Activated CD8-positive, alpha-beta memory T cell treated with anti-CD3 and anti-CD28 coated beads, Interleukin-2, amount 50 U/mL, for 4 hours (primary cell): ENCODE measurements at regions not wholly inside any gene's neighbourhood (a gene's known extent, or its start where the extent isn't known, plus 50 kb on each side); places are given as distances from the start of the nearest gene placed in this dataset.
"Not testable (repeated sequence)": the region's sequence is repeated elsewhere in the genome, so short reads cannot be mapped to it uniquely, and the experiment has no call there.

Source experiments
- DNase-seq: peaks from one replicate; pipeline ENCODE4 v3.0.0-alpha.2; 2020

GRCh38 chr16:79998143-79998542 is 397.6 kb upstream of the MAF start:
- DNase-seq, result no peak

DNA sequence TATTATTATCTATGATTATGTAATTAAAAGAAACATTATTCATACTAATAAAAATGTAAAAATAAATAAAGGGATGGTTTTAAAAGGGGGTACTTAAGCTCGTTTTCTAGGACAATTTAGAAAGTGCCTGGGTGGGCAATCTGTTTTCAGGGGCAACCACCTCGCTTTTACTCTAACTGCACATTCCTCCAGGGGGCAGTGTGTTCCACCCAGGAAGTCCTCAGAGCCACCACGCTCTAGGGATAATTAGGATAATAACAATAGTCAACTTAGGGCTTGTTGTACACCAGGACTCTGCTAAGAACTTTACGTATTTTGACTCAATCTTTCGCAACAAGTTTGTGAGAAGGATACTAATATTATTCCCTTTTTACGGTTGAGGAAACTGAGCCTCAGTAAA is 396.7 kb upstream of the MAF start:
- DNase-seq, result no peak

GRCh38 chr16:79996321-79996720 is 395.8 kb upstream of the MAF start:
- no peak for DNase-seq

DNA sequence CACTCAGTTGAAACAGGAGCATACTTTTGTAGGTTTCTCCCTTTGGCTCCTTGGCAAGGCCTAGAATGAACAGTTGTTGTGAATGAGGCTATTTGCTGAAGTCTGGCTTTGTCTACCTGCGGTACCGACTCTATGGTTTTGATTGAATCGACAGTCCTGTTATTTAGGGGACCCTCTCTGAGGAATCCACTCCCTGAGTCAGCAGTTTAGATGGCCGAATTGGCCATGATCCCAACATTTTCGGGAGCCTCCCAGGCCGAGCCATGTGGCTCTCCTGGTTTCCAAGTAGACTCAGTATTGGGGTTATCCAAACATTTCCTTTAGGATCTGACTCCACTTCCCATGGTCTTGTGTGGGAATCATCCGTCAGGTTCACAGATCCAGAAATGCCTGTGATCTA is 394.8 kb upstream of the MAF start:
- DNase-seq, result no peak

DNA sequence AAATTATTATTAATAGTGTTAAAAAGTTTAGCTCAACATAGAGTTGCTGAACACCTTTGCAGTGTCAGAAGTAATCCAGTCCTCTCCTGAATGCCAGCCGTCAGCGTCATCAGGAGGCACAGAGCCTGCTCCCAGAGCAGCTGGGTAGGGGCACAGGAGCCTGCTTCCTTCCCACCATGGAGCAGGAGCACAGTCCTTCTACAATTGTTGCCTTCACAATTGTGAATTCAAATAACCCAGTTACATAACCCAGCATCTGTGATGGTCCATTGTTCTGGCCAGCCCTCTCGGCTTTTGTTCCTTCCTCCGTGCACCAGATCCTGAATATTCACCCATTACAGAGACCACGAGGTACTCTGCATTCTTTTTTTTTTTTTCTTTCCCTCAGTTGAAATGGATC is 393.9 kb upstream of the MAF start:
- no peak for DNase-seq

GRCh38 chr16:79993629-79994209 is 393.2 kb upstream of the MAF start:
- no peak for DNase-seq

DNA sequence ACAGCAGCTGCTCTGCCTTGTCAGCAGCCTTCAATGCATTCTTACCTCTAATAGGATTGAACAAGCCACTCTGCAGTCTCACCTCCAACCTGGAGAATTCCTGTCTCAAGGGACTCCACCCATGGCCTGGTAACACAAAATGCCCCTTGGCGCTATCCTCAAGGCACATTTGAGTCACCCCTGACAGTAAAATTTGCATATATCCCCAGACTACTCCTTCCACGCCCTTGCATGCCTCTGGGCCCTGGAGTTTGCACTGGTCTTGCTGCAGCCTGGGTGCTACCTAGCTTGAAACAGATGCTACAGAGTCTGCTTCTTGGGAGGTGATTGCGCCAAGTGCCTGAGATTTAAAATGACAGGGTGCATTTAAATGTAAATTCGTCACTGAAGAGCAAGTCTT is 391.4 kb upstream of the MAF start:
- no peak for DNase-seq

DNA sequence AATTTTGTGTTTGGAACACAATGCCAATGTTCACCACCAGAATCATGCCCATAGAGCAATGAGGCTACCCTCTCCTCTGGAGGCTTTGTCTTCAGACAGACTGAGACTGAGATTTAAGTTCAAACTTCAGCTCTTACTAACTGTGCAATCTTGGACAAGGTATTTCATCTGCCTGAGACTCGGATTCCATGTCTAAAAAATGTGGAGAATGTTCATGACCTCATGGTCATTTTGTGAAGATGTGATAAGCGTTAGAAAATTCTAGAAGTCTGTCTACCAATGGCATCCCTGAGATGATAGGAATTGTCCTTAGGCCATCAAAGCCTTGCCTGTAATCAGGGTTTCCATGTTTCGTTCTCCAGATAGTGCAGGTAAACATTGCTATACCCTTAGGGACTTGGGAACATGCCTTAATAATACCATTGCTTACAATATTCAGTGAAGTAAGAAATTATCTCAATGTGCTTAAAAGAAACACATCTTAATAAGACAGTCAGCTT is 388.2 kb upstream of the MAF start:
- no peak for DNase-seq

DNA sequence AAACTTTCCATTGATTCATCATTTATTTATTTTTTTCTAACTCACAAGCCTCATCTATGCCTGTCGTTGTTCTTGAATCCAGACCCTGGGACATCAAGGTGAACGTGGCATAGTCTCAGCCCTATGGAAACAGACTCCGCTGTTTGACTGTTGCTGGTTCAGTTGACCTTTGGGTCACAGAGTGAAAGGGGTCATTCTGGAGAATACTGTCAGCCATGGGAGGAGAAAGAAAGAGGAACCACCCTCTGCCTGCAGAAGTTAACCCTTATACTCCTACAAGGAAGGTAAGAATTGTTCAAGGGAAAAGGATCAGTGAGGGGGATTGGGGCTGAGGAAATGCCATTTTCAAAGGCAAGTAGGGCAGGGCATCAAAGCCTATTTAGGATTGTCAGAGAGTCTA is 387.6 kb upstream of the MAF start:
- no peak for DNase-seq

DNA sequence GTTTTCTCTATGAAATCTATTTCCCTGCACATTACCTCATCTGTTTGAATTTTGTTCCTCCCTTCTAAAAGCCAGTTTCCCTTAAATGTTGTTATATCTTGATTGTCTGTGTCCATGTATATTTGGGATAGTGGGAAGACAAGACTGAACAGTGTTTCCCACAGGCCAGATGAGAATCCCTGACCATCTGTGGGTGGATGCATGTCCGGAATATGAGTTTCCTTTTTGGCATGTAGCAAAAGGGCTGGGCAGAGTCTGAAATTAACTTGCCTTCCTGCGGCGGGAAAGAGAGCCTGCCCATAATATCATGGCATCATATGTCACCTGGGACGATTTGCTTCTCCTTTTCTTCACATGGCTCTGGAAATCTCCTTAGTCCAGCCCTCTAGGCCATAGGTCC is 385.8 kb upstream of the MAF start:
- DNase-seq, result no peak

GRCh38 chr16:79985606-79986005 is 385.1 kb upstream of the MAF start:
- DNase-seq, result no peak

DNA sequence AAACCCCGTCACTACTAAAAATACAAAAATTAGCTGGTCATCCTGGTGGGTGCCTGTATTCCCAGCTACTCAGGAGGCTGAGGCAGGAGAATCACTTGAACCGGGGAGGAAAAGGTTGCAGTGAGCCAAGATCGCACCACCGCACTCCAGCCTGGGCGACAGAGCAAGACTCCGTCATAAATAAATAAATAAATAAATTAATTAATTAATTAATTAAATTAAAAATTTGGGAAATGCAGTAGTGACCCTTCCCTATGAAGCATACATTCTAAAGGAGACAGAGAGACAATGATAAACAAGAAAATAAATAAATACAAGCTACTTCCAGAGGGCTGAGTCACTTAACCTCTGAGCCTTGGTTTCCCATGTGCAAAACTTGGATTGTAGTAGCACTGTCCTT is 383.6 kb upstream of the MAF start:
- not testable (repeated sequence) for DNase-seq

- no peak for DNase-seq
These were observed 382.3 kb upstream of the MAF start for GRCh38 chr16:79982862-79983261.

DNA sequence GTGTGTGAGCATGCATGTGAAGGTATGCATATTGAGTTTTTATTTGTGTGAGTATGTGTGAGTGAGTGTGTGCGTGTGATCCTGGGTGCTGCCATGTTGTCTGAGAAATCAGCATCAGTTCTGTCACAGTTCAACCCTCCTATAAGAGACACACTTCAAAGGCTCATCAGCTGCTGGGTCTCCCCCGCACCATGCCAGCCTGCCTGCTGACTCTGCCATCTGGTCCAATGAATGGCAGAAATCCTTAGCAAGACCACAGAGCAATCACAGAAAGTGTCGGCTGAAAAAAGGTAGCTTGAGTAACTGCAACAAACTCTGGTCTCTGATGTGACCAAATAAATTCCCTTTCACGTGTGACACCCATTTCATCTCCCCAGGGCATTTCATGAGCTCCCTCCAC is 381.8 kb upstream of the MAF start:
- no peak for DNase-seq

- no peak for DNase-seq
These were observed 381.3 kb upstream of the MAF start for GRCh38 chr16:79981814-79982213.

DNA sequence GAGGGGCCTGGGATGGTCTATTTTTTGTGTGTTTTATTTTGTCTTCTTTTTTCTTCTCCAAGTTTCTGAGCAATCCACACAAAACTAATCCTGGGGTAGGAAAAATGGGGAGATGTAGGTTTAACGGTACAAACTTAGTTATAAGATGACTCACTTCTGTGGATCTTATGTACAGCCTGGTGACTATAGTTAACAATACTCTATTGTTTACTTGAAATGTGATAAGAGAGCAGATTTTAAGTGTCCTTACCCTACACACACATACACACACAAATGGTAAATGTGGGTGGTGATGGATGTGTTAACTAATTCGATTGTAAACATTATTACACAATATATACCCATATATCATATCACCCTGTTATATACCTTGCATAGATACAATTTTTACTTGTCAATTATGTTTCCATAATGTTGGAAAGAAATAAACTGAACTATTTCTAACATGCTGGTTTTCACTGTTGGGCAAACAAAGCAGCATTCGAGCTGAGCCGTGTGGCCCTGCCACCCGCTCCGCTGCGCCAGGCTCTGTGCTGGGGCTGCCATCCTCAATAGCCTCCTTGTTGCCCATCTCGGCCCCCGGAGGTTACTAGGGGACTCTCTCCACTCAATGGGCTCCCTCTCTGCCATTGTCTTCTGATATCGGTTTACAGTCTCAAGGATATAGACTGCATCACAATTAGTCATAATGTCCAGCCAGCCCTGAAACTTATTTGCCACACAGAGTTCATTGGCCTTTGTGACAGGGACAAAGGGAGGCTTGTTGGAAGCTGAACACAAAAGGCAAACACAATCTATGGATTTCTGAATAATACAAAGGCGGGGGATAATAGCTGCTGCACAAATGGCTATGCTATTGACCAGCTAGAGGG is 380.3 kb upstream of the MAF start:
- no peak for DNase-seq

DNA sequence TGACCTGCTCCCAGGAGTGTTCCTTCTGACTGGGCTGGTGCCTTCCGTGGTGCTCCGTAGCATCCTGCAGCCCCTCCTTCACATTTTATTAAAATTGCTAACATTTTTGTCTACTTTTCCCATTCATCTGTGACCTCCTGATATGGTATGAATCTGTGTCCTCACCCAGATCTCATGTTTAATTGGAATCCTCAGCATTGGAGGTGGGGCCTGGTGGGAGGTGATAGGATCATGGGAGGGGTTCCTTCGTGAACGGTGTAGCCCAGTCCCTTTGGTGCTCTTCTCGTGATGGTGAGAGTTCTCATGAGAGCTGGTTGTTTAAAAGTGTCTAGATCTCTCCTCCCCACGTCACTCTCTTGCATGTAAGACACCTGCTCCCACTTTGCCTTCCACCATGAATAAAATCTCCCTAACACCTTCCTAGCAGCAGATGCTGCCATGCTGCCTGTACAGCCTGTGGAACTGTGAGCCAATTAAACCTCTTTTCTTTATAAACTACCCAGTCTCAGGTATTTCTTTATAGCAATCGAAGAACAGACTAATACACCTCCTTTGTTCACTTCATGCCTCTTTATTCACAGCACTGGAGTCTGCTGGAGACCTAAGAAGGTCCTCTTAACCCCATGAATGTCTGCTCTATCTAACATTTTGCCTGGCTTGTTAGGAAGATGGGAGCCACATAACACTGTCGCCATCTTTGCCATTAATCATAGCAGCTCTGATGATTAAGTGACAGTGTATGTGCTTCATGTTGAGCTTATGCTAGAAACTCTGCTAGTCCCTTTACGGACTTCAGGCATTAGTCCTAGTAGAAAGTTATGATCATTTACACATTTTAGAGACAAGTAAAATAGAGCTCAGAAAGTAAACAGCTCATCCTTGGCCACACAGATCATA is 377.7 kb upstream of the MAF start:
- no peak for DNase-seq

GRCh38 chr16:79973320-79973719 is 372.8 kb upstream of the MAF start:
- DNase-seq, result no peak

DNA sequence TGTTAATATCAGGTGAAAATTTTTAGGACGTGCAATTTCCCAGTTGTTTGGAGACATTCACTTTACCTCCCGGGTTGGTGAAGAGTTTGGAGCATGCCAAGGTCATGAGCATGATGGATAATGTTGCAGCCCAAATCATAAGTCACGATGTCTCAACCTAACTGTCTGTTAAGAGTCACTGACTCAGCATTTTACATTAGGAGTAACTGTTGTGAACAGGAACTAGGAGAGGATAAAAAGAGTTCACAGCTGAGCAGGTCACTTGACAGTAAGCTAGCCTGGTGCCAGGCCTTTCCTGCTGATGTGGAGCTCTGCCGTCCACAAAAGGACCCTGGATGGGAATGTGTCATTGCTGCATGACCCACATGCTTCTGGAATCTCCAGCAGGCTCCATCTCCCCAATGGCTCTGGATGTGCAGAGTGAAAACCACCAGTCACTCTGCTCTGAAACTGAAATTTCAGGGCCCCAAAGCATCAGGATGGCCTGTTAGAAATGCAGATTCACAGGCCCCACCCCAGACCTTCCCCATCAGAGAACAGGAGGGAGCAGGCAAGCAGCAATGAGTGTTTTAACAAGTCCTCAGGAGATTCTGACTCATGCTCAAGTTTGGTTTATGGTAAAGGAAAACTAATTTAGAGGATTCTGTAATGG is 371.6 kb upstream of the MAF start:
- DNase-seq, result no peak

- no peak for DNase-seq
These were observed 370.7 kb upstream of the MAF start for GRCh38 chr16:79971237-79971572.

- no peak for DNase-seq
These were observed 370.2 kb upstream of the MAF start for GRCh38 chr16:79970551-79971236.

GRCh38 chr16:79970087-79970486 is 369.6 kb upstream of the MAF start:
- no peak for DNase-seq

- no peak for DNase-seq
These were observed 368.9 kb upstream of the MAF start for GRCh38 chr16:79969458-79969857.
